CD4-positive, CD25-positive, alpha-beta regulatory T cell (primary cell): ENCODE measurements at regions not wholly inside any gene's neighbourhood (a gene's known extent, or its start where the extent isn't known, plus 50 kb on each side); places are given as distances from the start of the nearest gene placed in this dataset.

Experiments used
- ATAC-seq, 2 donors: fragments of 150-1000 bp; cut with Tn5 transposase; one replicate each; pipeline ENCODE4 v1.10.0; 2021; ENCODE audit warnings: low read depth in 2 of 2, moderate number of reproducible peaks in 2 of 2, moderate library complexity in 1 of 2
- DNase-seq, 3 donors: peaks; one replicate each; pipeline versions ENCODE4 v3.0.0 to v3.0.0-alpha.2; 2012 to 2022; ENCODE audit warnings: mixed read lengths in 1 of 3
- H3K27ac ChIP-seq: one replicate; pipeline ENCODE4 v1.7.0; 2013; ENCODE audit warnings: mild to moderate bottlenecking, low read length; ENCODE audit not compliant: insufficient read depth, poor library complexity, severe bottlenecking
- H3K27me3 ChIP-seq: one replicate; pipeline ENCODE4 v1.7.0; 2013; ENCODE audit warnings: low read length; ENCODE audit not compliant: control insufficient read depth, insufficient read depth
- H3K36me3 ChIP-seq: one replicate; pipeline ENCODE4 v1.7.0; 2013; ENCODE audit warnings: mild to moderate bottlenecking, low read length, moderate library complexity; ENCODE audit not compliant: control insufficient read depth, insufficient read depth
- H3K4me1 ChIP-seq: 2 replicates; pipeline ENCODE4 v1.7.0; 2013; ENCODE audit warnings: mild to moderate bottlenecking, low read length; ENCODE audit not compliant: insufficient read depth, control insufficient read depth, poor library complexity, severe bottlenecking
- H3K4me3 ChIP-seq: one replicate; pipeline ENCODE4 v1.7.0; 2013; ENCODE audit warnings: low read depth, mild to moderate bottlenecking, low read length, moderate library complexity
- H3K9me3 ChIP-seq, 2 experiments: 1 replicate in 1 of 2; 2 replicates in 1 of 2; pipeline ENCODE4 v1.7.0; 2013; ENCODE audit warnings: low read length in 2 of 2, mild to moderate bottlenecking in 1 of 2, moderate library complexity in 1 of 2; ENCODE audit not compliant: control insufficient read depth in 2 of 2
- H3K27ac Mint-ChIP-seq, 3 donors: one replicate each; pipeline ENCODE4 v1.8.0; 2020 to 2022; ENCODE audit warnings: mild to moderate bottlenecking in 3 of 3, mixed read lengths in 3 of 3, moderate library complexity in 2 of 3
- H3K27me3 Mint-ChIP-seq: one replicate; pipeline ENCODE4 v1.8.0; 2022; ENCODE audit warnings: mild to moderate bottlenecking, mixed read lengths
- H3K36me3 Mint-ChIP-seq: one replicate; pipeline ENCODE4 v1.8.0; 2020; ENCODE audit warnings: mixed read lengths
- H3K4me1 Mint-ChIP-seq, 4 donors: one replicate each; pipeline ENCODE4 v1.8.0; 2020 to 2022; ENCODE audit warnings: mixed read lengths in 4 of 4, mild to moderate bottlenecking in 1 of 4
- H3K4me3 Mint-ChIP-seq, 4 donors: one replicate each; pipeline ENCODE4 v1.8.0; 2020 to 2022; ENCODE audit warnings: mild to moderate bottlenecking in 4 of 4, mixed read lengths in 4 of 4, moderate library complexity in 3 of 4
- H3K9me3 Mint-ChIP-seq, 7 donors: one replicate each; pipeline ENCODE4 v1.8.0; 2020 to 2022; ENCODE audit warnings: mixed read lengths in 7 of 7, mild to moderate bottlenecking in 3 of 7, moderate library complexity in 2 of 7

DNA sequence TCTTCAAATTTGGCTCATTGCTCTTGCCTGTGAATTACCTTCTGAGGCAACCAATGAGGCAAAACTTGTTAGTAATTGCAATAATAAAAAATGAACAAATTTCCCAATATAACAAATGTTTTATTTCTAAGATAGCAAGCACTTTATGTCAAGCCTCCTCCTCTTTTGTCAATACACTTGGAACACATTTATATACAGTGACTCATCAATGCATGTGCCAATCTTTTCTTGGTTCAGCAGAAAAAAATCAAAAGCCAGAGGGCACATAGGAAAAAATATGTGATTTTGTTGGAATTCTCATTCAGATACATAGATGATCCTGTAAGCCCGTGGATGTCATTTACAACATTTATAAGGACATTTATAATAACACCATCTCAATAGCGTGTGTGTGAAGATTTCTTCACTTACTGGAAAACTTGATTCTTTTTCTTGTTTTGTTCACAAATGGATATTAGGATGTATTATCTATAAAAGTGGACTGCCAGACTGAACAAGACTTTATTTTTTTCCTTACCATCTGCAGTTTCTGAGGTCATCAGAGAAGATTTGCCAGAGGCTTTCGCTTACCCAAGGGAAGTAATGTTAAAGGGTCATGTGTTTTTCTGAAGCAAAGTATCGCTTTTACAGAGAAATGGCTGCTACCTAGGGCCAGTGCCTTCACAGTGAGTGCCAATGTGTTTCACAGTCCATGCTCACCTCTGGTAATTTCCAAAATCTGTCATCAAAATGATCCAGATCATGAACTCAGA, 645.7 kb upstream of the PTBP2 start:
- H3K4me1 Mint-ChIP-seq = no peaks in the 10 kb centered on the region
- Histone ChIP-seq H3K4me1 (no peaks in the 10 kb centered on the region), H3K27ac (no peak overlapping the region), H3K4me3 (no peak overlapping the region), H3K27me3 (no peaks in the 10 kb centered on the region), H3K36me3 (no peaks in the 10 kb centered on the region), H3K9me3 (no peaks in the 10 kb centered on the region)
- no peak for DNase-seq
- H3K4me3 Mint-ChIP-seq = no peak overlapping the region
- H3K27me3 Mint-ChIP-seq = no peaks in the 10 kb centered on the region
- H3K36me3 Mint-ChIP-seq = no peaks in the 10 kb centered on the region
- ATAC-seq = no peak
- H3K27ac Mint-ChIP-seq = no peak overlapping the region
- H3K9me3 Mint-ChIP-seq = peaks cover 0 to 9% (median 5%) of the 10 kb centered on the region in 7 donors

DNA sequence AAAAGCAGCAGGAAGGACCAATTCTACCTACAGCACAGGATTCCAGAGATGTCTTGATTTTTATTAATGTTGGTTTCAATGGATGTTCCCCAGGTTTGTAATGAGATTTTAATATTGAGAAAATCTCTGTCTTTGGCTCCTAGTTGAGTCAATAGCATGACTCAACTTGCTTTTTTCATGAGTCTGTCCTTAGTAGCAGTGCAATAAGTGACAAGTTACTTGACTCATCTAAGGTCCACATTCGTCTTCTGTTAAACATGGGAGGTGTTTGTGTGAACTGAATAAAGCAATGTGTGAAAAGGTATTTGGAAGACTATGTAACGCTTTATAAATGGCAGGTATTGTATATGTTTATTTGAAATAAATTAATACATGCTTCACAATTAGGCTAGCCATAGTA, 645.0 kb upstream of the PTBP2 start:
- Histone ChIP-seq H3K4me1 (no peaks in the 10 kb centered on the region), H3K27me3 (no peaks in the 10 kb centered on the region), H3K27ac (no peak overlapping the region), H3K9me3 (peaks cover 0 to 3% of the 10 kb centered on the region in 2 experiments), H3K4me3 (no peak overlapping the region), H3K36me3 (no peaks in the 10 kb centered on the region)
- H3K27me3 Mint-ChIP-seq = no peaks in the 10 kb centered on the region
- no peaks in the 10 kb centered on the region for H3K4me1 Mint-ChIP-seq
- no peak for ATAC-seq
- H3K4me3 Mint-ChIP-seq = no peak overlapping the region
- DNase-seq = no peak
- peaks cover 0 to 9% (median 5%) of the 10 kb centered on the region in 7 donors for H3K9me3 Mint-ChIP-seq
- no peaks in the 10 kb centered on the region for H3K36me3 Mint-ChIP-seq
- no peak overlapping the region for H3K27ac Mint-ChIP-seq

DNA sequence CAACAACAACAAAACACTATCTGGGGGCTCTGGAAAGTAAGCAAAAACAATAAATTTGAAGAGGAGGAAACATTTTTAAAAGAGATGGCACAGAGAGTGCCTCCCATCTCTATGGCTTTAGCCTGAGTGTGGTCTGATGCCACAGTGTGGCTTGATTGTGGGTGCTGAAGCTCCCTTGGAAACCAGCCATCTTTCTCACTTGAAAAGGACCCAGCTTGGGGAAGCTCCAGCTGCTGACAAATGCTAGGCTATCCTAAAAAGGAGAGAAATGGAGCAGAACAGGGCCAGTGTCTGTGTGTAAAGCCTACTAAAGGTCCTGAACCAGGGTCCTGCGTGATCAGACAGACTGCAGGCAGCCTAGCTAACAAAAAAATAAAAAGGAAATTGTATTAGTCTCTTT, 642.0 kb upstream of the PTBP2 start:
- Histone ChIP-seq H3K27me3 (no peaks in the 10 kb centered on the region), H3K27ac (no peak overlapping the region), H3K9me3 (peaks cover 0 to 3% of the 10 kb centered on the region in 2 experiments), H3K36me3 (no peaks in the 10 kb centered on the region), H3K4me1 (no peaks in the 10 kb centered on the region), H3K4me3 (no peak overlapping the region)
- no peaks in the 10 kb centered on the region for H3K27me3 Mint-ChIP-seq
- ATAC-seq = no peak
- H3K36me3 Mint-ChIP-seq = no peaks in the 10 kb centered on the region
- H3K9me3 Mint-ChIP-seq = peaks cover 0 to 5% (median 3%) of the 10 kb centered on the region in 7 donors
- no peak overlapping the region for H3K4me3 Mint-ChIP-seq
- H3K4me1 Mint-ChIP-seq = no peaks in the 10 kb centered on the region
- no peak overlapping the region for H3K27ac Mint-ChIP-seq
- no peak for DNase-seq

DNA sequence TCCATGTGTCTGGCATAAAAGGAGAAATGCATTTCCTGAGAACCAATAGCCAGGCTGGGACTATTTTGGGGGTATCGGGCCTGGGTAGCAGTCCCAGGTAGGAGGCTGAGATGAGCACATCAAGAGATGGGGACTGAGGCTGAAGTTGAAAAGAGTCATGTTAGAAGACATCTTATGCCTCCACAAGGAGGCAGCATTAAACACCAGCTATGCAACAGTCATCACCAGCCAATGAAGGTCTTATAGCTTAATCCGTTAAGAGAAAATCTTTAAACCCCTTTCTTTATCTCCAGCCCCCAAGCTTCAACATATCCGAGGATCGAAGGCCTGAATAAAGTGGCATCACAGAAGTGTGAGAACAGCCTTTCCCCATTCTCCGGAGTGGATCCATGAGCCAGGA, 640.7 kb upstream of the PTBP2 start:
- Mint-ChIP-seq H3K27ac (no peak overlapping the region), H3K27me3 (no peaks in the 10 kb centered on the region), H3K9me3 (peaks cover 0 to 5% (median 3%) of the 10 kb centered on the region in 7 donors), H3K4me1 (no peaks in the 10 kb centered on the region), H3K4me3 (no peak overlapping the region), H3K36me3 (no peaks in the 10 kb centered on the region)
- no peaks in the 10 kb centered on the region for H3K27me3 ChIP-seq
- no peaks in the 10 kb centered on the region for H3K36me3 ChIP-seq
- ATAC-seq = no peak
- no peak for DNase-seq
- H3K4me3 ChIP-seq = no peak overlapping the region
- peaks cover 0 to 3% of the 10 kb centered on the region in 2 experiments for H3K9me3 ChIP-seq
- no peak overlapping the region for H3K27ac ChIP-seq
- no peaks in the 10 kb centered on the region for H3K4me1 ChIP-seq

DNA sequence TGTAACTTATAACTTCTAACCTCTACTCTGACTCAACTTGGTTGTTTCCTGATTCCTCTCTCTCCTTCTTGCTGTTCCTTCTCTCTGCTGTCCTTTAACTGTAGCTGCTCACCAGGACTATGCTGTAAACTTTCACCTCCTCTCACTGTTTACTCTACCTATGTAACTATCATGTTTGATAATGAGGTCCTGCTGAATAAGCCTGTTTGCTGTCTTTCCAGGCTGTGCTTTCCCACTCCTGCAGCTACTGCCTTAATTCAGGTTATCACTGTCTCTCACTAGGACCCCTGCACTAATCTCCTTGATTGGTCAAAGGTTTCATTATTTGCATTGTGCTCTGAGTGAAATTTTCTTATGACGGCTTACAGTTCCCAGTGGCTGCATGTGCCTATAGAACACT, 633.9 kb upstream of the PTBP2 start:
- Mint-ChIP-seq H3K27me3 (no peaks in the 10 kb centered on the region), H3K36me3 (no peaks in the 10 kb centered on the region), H3K4me1 (no peaks in the 10 kb centered on the region), H3K27ac (no peak overlapping the region), H3K9me3 (peaks cover 0 to 5% (median 0%) of the 10 kb centered on the region in 7 donors), H3K4me3 (no peak overlapping the region)
- Histone ChIP-seq H3K27ac (no peak overlapping the region), H3K9me3 (no peaks in the 10 kb centered on the region), H3K4me1 (no peaks in the 10 kb centered on the region), H3K27me3 (no peaks in the 10 kb centered on the region), H3K4me3 (no peak overlapping the region), H3K36me3 (no peaks in the 10 kb centered on the region)
- DNase-seq = no peak
- ATAC-seq = no peak

DNA sequence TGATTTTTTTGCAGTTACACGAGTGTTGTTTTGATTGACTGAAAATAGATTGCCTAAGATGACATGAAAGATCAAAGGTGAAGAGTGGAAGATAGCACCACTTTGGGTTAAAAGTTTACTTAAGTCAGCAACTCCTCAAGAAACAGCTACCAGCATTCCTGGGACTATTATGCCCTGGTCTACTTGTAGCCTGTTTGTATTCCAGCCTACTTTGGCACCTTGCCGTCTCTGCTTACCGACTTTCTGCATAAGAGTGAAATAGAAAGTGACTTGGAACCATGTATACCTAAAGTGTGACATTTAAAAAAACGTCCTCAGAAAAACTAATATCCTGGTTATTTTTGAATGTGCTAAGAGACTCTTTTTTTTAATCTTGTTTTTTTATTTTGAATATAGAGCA, 631.5 kb upstream of the PTBP2 start:
- no peaks in the 10 kb centered on the region for H3K36me3 ChIP-seq
- no peaks in the 10 kb centered on the region for H3K9me3 ChIP-seq
- DNase-seq (no peak), ATAC-seq (no peak)
- H3K4me3 Mint-ChIP-seq = no peak overlapping the region
- H3K27ac ChIP-seq = no peak overlapping the region
- H3K4me3 ChIP-seq = no peak overlapping the region
- H3K27me3 Mint-ChIP-seq = no peaks in the 10 kb centered on the region
- peaks cover 0 to 5% (median 0%) of the 10 kb centered on the region in 7 donors for H3K9me3 Mint-ChIP-seq
- no peaks in the 10 kb centered on the region for H3K36me3 Mint-ChIP-seq
- no peak overlapping the region for H3K27ac Mint-ChIP-seq
- no peaks in the 10 kb centered on the region for H3K4me1 ChIP-seq
- H3K27me3 ChIP-seq = no peaks in the 10 kb centered on the region
- H3K4me1 Mint-ChIP-seq = no peaks in the 10 kb centered on the region

DNA sequence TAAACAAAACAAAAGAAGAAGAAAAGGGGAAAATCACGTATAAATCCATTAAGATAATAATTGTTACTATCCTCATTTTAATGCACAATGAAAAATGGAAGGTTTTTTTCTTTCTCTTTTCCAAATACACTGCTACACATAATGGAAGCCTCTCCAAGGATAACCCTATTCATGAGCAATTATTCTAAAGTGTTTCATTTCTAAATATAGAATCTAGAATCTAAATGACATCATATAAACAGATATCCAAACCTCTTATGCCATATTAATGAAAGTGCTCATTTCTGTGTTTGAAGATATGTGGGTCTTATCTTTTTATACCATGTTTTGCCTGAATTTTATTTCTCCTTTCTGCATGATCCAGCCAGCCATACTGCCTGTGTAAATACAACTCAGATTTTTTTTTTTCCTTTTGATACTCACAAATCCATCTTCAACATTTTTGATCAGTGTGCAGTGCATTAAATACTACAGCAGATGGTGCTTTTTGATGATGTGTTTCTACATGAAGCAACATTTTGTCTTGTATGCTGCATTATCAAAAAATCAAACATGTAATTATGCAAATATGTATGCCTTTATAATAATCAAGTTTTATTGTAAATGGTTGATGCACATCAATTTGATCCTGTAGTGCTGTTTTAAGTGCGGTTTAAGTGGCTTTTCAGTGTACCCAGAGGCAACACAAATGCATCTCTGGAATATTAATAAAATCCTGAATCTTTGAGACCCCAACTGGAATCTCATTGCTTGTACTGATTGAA, 625.6 kb upstream of the PTBP2 start:
- H3K4me3 Mint-ChIP-seq = no peak overlapping the region
- ATAC-seq = no peak
- no peak overlapping the region for H3K4me3 ChIP-seq
- H3K27ac Mint-ChIP-seq = no peak overlapping the region
- peaks cover 0 to 13% (median 5%) of the 10 kb centered on the region in 7 donors for H3K9me3 Mint-ChIP-seq
- no peaks in the 10 kb centered on the region for H3K27me3 Mint-ChIP-seq
- H3K36me3 ChIP-seq = no peaks in the 10 kb centered on the region
- no peak for DNase-seq
- no peaks in the 10 kb centered on the region for H3K27me3 ChIP-seq
- no peak overlapping the region for H3K27ac ChIP-seq
- no peaks in the 10 kb centered on the region for H3K9me3 ChIP-seq
- H3K4me1 Mint-ChIP-seq = no peaks in the 10 kb centered on the region
- no peaks in the 10 kb centered on the region for H3K4me1 ChIP-seq
- no peaks in the 10 kb centered on the region for H3K36me3 Mint-ChIP-seq
